CD14-positive monocyte (primary cell): ENCODE measurements at regions not wholly inside any gene's neighbourhood (a gene's known extent, or its start where the extent isn't known, plus 50 kb on each side); places are given as distances from the start of the nearest gene placed in this dataset.

ENCODE experiments used
- DNase-seq, 3 donors: peaks; one replicate each; pipeline ENCODE4 v3.0.0-alpha.2; 2011 to 2022
- H2AFZ ChIP-seq: 2 replicates; pipeline ENCODE4 v1.6.0; 2012; ENCODE audit warnings: mild to moderate bottlenecking, low read depth, low read length, inconsistent platforms; ENCODE audit not compliant: insufficient read depth, poor library complexity, severe bottlenecking
- H3K27ac ChIP-seq, 2 donors: 1 replicate in 1 of 2; 2 replicates in 1 of 2; pipeline ENCODE4 v1.5.1; 2012 to 2013; ENCODE audit warnings: low read length in 2 of 2, control low read depth in 1 of 2, inconsistent platforms in 1 of 2, low read depth in 1 of 2, mild to moderate bottlenecking in 1 of 2
- H3K27me3 ChIP-seq, 2 donors: one replicate each; pipeline versions ENCODE4 v1.6.0 to v1.6.1; 2011 to 2013; ENCODE audit warnings: low read length in 2 of 2; ENCODE audit not compliant: control insufficient read depth in 2 of 2, insufficient read depth in 2 of 2
- H3K36me3 ChIP-seq, 2 donors: replicated peaks in 1 of 2; 1 replicate in 1 of 2; 2 replicates in 1 of 2; pipeline versions ENCODE4 v1.5.1 to v1.6.1; 2012 to 2013; ENCODE audit warnings: low read length in 2 of 2, control low read depth in 1 of 2, inconsistent platforms in 1 of 2, mild to moderate bottlenecking in 1 of 2; ENCODE audit not compliant: insufficient read depth in 2 of 2, control insufficient read depth in 1 of 2
- H3K4me1 ChIP-seq, 2 donors: 1 replicate in 1 of 2; 2 replicates in 1 of 2; pipeline versions ENCODE4 v1.5.1 to v1.6.1; 2012 to 2013; ENCODE audit warnings: low read length in 2 of 2, control low read depth in 1 of 2, inconsistent platforms in 1 of 2, mild to moderate bottlenecking in 1 of 2, moderate library complexity in 1 of 2; ENCODE audit not compliant: insufficient read depth in 2 of 2, control insufficient read depth in 1 of 2
- H3K4me2 ChIP-seq: replicated peaks from 2 replicates; pipeline ENCODE3; 2012; ENCODE audit warnings: low read length, moderate library complexity, mild to moderate bottlenecking; ENCODE audit not compliant: poor library complexity, severe bottlenecking; ENCODE audit errors: extremely low read depth
- H3K4me3 ChIP-seq, 3 experiments: fragments of 200-600 bp in 1 of 3; sonication (generic) in 1 of 3; replicated peaks in 1 of 3; 1 replicate in 2 of 3; 2 replicates in 1 of 3; pipeline ENCODE4 v1.5.1; 2011 to 2013; ENCODE audit warnings: low read length in 3 of 3, mild to moderate bottlenecking in 3 of 3, control low read depth in 2 of 3, low read depth in 2 of 3, inconsistent platforms in 1 of 3, moderate library complexity in 1 of 3
- H3K79me2 ChIP-seq: 2 replicates; pipeline ENCODE4 v1.6.0; 2012; ENCODE audit warnings: mild to moderate bottlenecking, control low read depth, inconsistent platforms, low read length, moderate library complexity; ENCODE audit not compliant: insufficient read depth
- H3K9ac ChIP-seq: 2 replicates; pipeline ENCODE4 v1.6.0; 2017; ENCODE audit warnings: low read length, mild to moderate bottlenecking; ENCODE audit not compliant: insufficient read depth, poor library complexity, severe bottlenecking
- H3K9me3 ChIP-seq, 2 donors: replicated peaks in 1 of 2; 1 replicate in 1 of 2; 2 replicates in 1 of 2; pipeline versions ENCODE4 v1.5.1 to v1.6.1; 2012 to 2013; ENCODE audit warnings: low read length in 2 of 2, control low read depth in 1 of 2; ENCODE audit not compliant: control insufficient read depth in 1 of 2, insufficient read depth in 1 of 2
- H4K20me1 ChIP-seq: 2 replicates; pipeline ENCODE4 v1.6.0; 2012; ENCODE audit warnings: mild to moderate bottlenecking, low read length, control low read depth, moderate library complexity; ENCODE audit not compliant: insufficient read depth
- H3K27ac Mint-ChIP-seq, 7 donors: one replicate each; pipeline ENCODE4 v1.8.0; 2020; ENCODE audit warnings: mild to moderate bottlenecking in 7 of 7, mixed read lengths in 7 of 7, moderate library complexity in 6 of 7, inconsistent platforms in 2 of 7
- H3K27me3 Mint-ChIP-seq, 3 donors: one replicate each; pipeline ENCODE4 v1.8.0; 2021 to 2022; ENCODE audit warnings: low read depth in 3 of 3, mild to moderate bottlenecking in 3 of 3, mixed read lengths in 3 of 3, moderate library complexity in 3 of 3, inconsistent platforms in 1 of 3
- H3K36me3 Mint-ChIP-seq, 2 donors: one replicate each; pipeline ENCODE4 v1.8.0; 2020; ENCODE audit warnings: mixed read lengths in 2 of 2, inconsistent platforms in 1 of 2, mild to moderate bottlenecking in 1 of 2
- H3K4me1 Mint-ChIP-seq: one replicate; pipeline ENCODE4 v1.8.0; 2020; ENCODE audit warnings: mild to moderate bottlenecking, mixed read lengths
- H3K4me3 Mint-ChIP-seq, 2 donors: one replicate each; pipeline ENCODE4 v1.8.0; 2020; ENCODE audit warnings: mild to moderate bottlenecking in 2 of 2, mixed read lengths in 2 of 2, moderate library complexity in 1 of 2
- H3K9me3 Mint-ChIP-seq, 7 donors: one replicate each; pipeline ENCODE4 v1.8.0; 2020 to 2022; ENCODE audit warnings: mixed read lengths in 7 of 7, mild to moderate bottlenecking in 6 of 7, moderate library complexity in 6 of 7, inconsistent platforms in 2 of 7
- whole genome bisulfite sequencing: methylation state at CpG from one replicate; pipeline ENCODE4 v1.1.5; 2013; ENCODE audit warnings: missing lambda C conversion rate; ENCODE audit not compliant: insufficient coverage; 5-methylcytosine and 5-hydroxymethylcytosine counted together
- intact Hi-C, 2 donors: fragments of 100-400 bp; cut with micrococcal nuclease; formaldehyde crosslinking; loops; one replicate each; pipeline versions ENCODE4 v1.15.0 to v1.15.1; 2023
- TF ChIP-seq, protein P1 (sequence below): fragments of 200-600 bp; IDR thresholded peaks from one replicate; pipeline ENCODE4 v1.8.0; 2022; ENCODE audit warnings: antibody characterized with exemption, mild to moderate bottlenecking

DNA sequence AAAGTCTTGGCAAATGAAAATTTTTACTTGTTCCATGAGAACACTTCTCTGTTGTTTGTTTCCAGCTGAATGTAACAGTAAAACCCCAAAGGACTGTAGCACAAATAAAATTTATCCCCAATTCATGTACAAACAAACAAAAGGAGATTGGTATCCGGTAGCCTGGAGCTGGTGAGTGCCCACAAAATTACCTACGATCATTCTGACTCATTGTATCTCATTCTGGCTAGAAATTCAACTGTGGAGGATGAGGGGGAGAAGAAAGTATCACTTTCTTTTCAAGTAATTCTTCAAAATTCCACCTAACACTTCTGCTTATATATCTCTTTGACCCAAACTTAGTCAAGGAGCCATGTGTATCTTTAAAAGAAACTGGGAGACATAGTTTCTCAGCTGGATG lies 268.5 kb downstream of the ALG10B start:
- Histone ChIP-seq H3K79me2 (no peaks in the 10 kb centered on the region), H3K4me2 (no peak overlapping the region), H3K9ac (no peak overlapping the region), H3K4me1 (peaks cover 38 to 39% of the 10 kb centered on the region in 2 donors), H2AFZ (no peak overlapping the region), H3K36me3 (no peaks in the 10 kb centered on the region), H4K20me1 (no peaks in the 10 kb centered on the region), H3K4me3 (no peak overlapping the region), H3K27me3 (no peaks in the 10 kb centered on the region), H3K27ac (no peak overlapping the region), H3K9me3 (no peaks in the 10 kb centered on the region)
- Mint-ChIP-seq H3K9me3 (peaks cover 1 to 10% (median 4%) of the 10 kb centered on the region in 7 donors), H3K4me3 (no peak overlapping the region), H3K36me3 (peaks cover 0 to 2% of the 10 kb centered on the region in 2 donors), H3K27ac (no peak overlapping the region), H3K27me3 (peaks cover 0 to 1% (median 1%) of the 10 kb centered on the region in 3 donors), H3K4me1 (peaks cover 43% of the 10 kb centered on the region)
- WGBS = no CpG with 5 or more reads among the region's 2 CpGs
- TF ChIP-seq, protein P1, sequence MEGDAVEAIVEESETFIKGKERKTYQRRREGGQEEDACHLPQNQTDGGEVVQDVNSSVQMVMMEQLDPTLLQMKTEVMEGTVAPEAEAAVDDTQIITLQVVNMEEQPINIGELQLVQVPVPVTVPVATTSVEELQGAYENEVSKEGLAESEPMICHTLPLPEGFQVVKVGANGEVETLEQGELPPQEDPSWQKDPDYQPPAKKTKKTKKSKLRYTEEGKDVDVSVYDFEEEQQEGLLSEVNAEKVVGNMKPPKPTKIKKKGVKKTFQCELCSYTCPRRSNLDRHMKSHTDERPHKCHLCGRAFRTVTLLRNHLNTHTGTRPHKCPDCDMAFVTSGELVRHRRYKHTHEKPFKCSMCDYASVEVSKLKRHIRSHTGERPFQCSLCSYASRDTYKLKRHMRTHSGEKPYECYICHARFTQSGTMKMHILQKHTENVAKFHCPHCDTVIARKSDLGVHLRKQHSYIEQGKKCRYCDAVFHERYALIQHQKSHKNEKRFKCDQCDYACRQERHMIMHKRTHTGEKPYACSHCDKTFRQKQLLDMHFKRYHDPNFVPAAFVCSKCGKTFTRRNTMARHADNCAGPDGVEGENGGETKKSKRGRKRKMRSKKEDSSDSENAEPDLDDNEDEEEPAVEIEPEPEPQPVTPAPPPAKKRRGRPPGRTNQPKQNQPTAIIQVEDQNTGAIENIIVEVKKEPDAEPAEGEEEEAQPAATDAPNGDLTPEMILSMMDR = no peak
- no peak for DNase-seq
- intact Hi-C loops = no loop called here

GRCh38 chr12:38586789-38587188 lies 270.2 kb downstream of the ALG10B start:
- no peaks in the 10 kb centered on the region for H3K36me3 ChIP-seq
- Mint-ChIP-seq H3K4me1 (peaks cover 43% of the 10 kb centered on the region), H3K36me3 (peaks cover 0 to 3% of the 10 kb centered on the region in 2 donors), H3K27ac (peak overlapping the region in 6 of 7 donors; percentile 61 to 88 (median 82)), H3K9me3 (peaks cover 2 to 10% (median 5%) of the 10 kb centered on the region in 7 donors), H3K27me3 (no peaks in the 10 kb centered on the region), H3K4me3 (peak overlapping the region in 1 of 2 donors; percentile 74)
- H3K9ac ChIP-seq = no peak overlapping the region
- H3K9me3 ChIP-seq = no peaks in the 10 kb centered on the region
- TF ChIP-seq, protein P1 = no peak
- intact Hi-C loops = no loop called here
- peak overlapping the region; percentile 62 for H3K4me2 ChIP-seq
- H3K27me3 ChIP-seq = no peaks in the 10 kb centered on the region
- peaks cover 38 to 39% of the 10 kb centered on the region in 2 donors for H3K4me1 ChIP-seq
- peak; percentile 23 to 67 (median 54) for DNase-seq
- H3K79me2 ChIP-seq = no peaks in the 10 kb centered on the region
- H2AFZ ChIP-seq = no peak overlapping the region
- H3K27ac ChIP-seq = peak overlapping the region in 1 of 2 donors; percentile 75
- H3K4me3 ChIP-seq = peak overlapping the region in 1 of 3 experiments; percentile 54
- no peaks in the 10 kb centered on the region for H4K20me1 ChIP-seq
